GM12878 (cell line): ENCODE measurements at regions not wholly inside any gene's neighbourhood (a gene's known extent, or its start where the extent isn't known, plus 50 kb on each side); places are given as distances from the start of the nearest gene placed in this dataset.

Source experiments
- BCL3 ChIP-seq: IDR thresholded peaks from 2 replicates; pipeline ENCODE4 v1.6.1; 2011; ENCODE audit warnings: borderline replicate concordance, low read depth, mild to moderate bottlenecking, moderate library complexity, low read length; ENCODE audit not compliant: insufficient read depth, poor library complexity, severe bottlenecking
- CBX5 ChIP-seq: sonication (generic); IDR thresholded peaks from 2 replicates; pipeline ENCODE4 v1.6.1; 2016; ENCODE audit warnings: low read depth, moderate library complexity, mild to moderate bottlenecking, inconsistent platforms
- CREB1 ChIP-seq: IDR thresholded peaks from 2 replicates; pipeline ENCODE4 v1.6.1; 2012; ENCODE audit warnings: low read depth, mild to moderate bottlenecking, inconsistent platforms
- EZH2 ChIP-seq: IDR thresholded peaks from 2 replicates; pipeline ENCODE4 v1.6.1; 2012; ENCODE audit warnings: low read depth, mild to moderate bottlenecking, control low read depth, inconsistent platforms, low read length, borderline replicate concordance; ENCODE audit not compliant: control insufficient read depth
- JUND ChIP-seq: IDR thresholded peaks from 2 replicates; pipeline ENCODE4 v1.6.1; 2012; ENCODE audit warnings: low read depth, mild to moderate bottlenecking, low read length, improper control_type of control experiment, moderate library complexity
- MAX ChIP-seq: IDR thresholded peaks from 2 replicates; pipeline ENCODE4 v1.6.1; 2012; ENCODE audit warnings: low read depth, low read length, improper control_type of control experiment
- MXI1 ChIP-seq: fragments of 150-350 bp; IDR thresholded peaks from 2 replicates; pipeline ENCODE4 v1.6.1; 2011; ENCODE audit warnings: low read depth, mild to moderate bottlenecking, inconsistent platforms, low read length, improper control_type of control experiment
- NFIC ChIP-seq: IDR thresholded peaks from 2 replicates; pipeline ENCODE4 v1.6.1; 2012; ENCODE audit warnings: low read depth, mild to moderate bottlenecking, inconsistent platforms, low read length, moderate library complexity
- SMC3 ChIP-seq: IDR thresholded peaks from 2 replicates; pipeline ENCODE4 v1.6.1; 2011; ENCODE audit warnings: low read length, improper control_type of control experiment, borderline replicate concordance
- ZNF622 ChIP-seq: fragments of 450-650 bp; IDR thresholded peaks from 2 replicates; pipeline ENCODE4 v1.6.1; 2017; ENCODE audit warnings: mild to moderate bottlenecking, inconsistent platforms

DNA sequence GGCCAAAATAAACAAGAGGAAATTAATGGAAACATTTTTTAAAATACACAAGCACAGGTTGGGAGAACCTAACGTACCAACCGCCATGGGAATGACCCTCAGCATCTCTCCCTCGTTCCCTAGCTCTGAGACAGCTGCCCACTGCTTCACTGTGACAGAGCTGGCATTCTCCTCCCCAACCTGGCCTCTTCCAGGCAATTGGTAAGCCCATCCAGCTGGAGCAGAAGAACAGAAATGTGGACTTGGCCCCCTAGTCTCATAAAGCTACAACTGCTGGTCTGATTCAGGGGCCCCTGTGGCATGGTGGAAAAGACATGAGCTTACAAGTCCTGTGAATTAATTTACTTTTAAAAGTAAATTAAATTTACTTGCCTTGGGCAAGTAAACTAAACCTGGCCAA, 245.1 kb downstream of the PTTG2 start:
- TF ChIP-seq ZNF622 = no peak
- no peak for TF ChIP-seq JUND
- TF ChIP-seq MXI1 = no peak
- no peak for TF ChIP-seq NFIC
- no peak for TF ChIP-seq BCL3
- TF ChIP-seq MAX = no peak
- TF ChIP-seq SMC3 = no peak
- no peak for TF ChIP-seq EZH2
- no peak for TF ChIP-seq CBX5
- TF ChIP-seq CREB1 = no peak
